Gastroesophageal sphincter (tissue), 4 donors: ENCODE measurements at regions not wholly inside any gene's neighbourhood (a gene's known extent, or its start where the extent isn't known, plus 50 kb on each side); places are given as distances from the start of the nearest gene placed in this dataset.

ENCODE experiments used
- ATAC-seq: fragments of 150-250 bp; one replicate; pipeline ENCODE4 v1.9.1; 2016; ENCODE audit warnings: mild to moderate bottlenecking, moderate library complexity
- H3K27ac ChIP-seq, 4 donors: fragments of 200-600 bp; sonication (generic) in 3 of 4; 1 replicate in 3 of 4; 2 replicates in 1 of 4; pipeline ENCODE4 v1.5.1; 2016 to 2019
- H3K27me3 ChIP-seq: fragments of 200-600 bp; sonication (generic); one replicate; pipeline ENCODE4 v1.5.1; 2019
- H3K36me3 ChIP-seq, 2 donors: fragments of 200-600 bp; sonication (generic); one replicate each; pipeline ENCODE4 v1.5.1; 2019; ENCODE audit warnings: control low read depth in 1 of 2
- H3K4me1 ChIP-seq, 3 donors: fragments of 200-600 bp; sonication (generic); 1 replicate in 2 of 3; 2 replicates in 1 of 3; pipeline ENCODE4 v1.5.1; 2016 to 2019; ENCODE audit warnings: control low read depth in 2 of 3
- H3K4me3 ChIP-seq, 2 donors: fragments of 200-600 bp; sonication (generic); one replicate each; pipeline ENCODE4 v1.5.1; 2019; ENCODE audit warnings: mild to moderate bottlenecking in 1 of 2, moderate library complexity in 1 of 2
- H3K9me3 ChIP-seq, 3 donors: fragments of 200-600 bp; sonication (generic); one replicate each; pipeline ENCODE4 v1.5.1; 2017 to 2019; ENCODE audit warnings: control low read depth in 2 of 3
- EP300 ChIP-seq: sonication (generic); formaldehyde crosslinking; IDR thresholded peaks from one replicate; pipeline ENCODE4 v1.6.1; 2017; ENCODE audit warnings: antibody characterized with exemption, mild to moderate bottlenecking
- POLR2A ChIP-seq, 2 donors: fragments of 450-650 bp; IDR thresholded peaks; one replicate each; pipeline ENCODE4 v1.6.1; 2017; ENCODE audit warnings: antibody characterized with exemption in 2 of 2, mild to moderate bottlenecking in 2 of 2, moderate library complexity in 1 of 2
- POLR2AphosphoS5 ChIP-seq: sonication (generic); formaldehyde crosslinking; IDR thresholded peaks from one replicate; pipeline ENCODE4 v1.6.1; 2017; ENCODE audit warnings: antibody characterized with exemption
- WGBS, 2 donors: methylation state at CpG; one replicate each; pipeline ENCODE4 v1.1.5; 2018; ENCODE audit warnings: low coverage in 1 of 2; 5-methylcytosine and 5-hydroxymethylcytosine counted together
- TF ChIP-seq, protein P1 (sequence below), 4 experiments: fragments of 200-600 bp in 2 of 4; fragments of 450-650 bp in 2 of 4; sonication (generic) in 1 of 4; IDR thresholded peaks; one replicate each; pipeline ENCODE4 v1.5.1; 2017 to 2019; ENCODE audit warnings: antibody characterized with exemption in 4 of 4, mild to moderate bottlenecking in 2 of 4, moderate library complexity in 2 of 4

DNA sequence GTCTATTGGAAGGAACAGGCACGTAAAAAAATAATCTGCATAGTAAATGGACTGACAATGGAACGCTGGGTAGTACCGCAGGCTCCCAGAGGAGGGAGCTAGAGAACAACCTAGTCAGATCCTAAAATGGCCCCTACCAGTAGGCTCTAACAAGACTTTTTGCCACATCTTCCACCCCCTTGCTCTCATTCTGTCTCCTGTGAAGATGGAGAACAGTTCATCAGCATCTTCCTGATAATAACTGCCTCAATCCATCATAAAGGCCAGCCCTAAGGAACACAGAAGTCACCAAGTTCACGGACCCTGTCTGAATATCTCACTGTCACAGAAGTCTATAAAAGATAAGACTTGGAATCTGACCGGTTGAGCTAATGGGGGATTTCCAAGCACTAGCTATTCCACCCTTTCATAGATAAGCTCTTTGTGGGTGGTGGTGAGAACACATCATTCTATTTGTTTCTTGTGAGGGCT lies 133.4 kb downstream of the SLC1A3 start:
- Histone ChIP-seq H3K4me1 (peaks cover 0 to 33% (median 3%) of the 10 kb centered on the region in 3 donors), H3K9me3 (no peaks in the 10 kb centered on the region), H3K27me3 (peaks cover 5% of the 10 kb centered on the region), H3K4me3 (no peak overlapping the region), H3K27ac (no peak overlapping the region), H3K36me3 (no peaks in the 10 kb centered on the region)
- TF ChIP-seq, protein P1, sequence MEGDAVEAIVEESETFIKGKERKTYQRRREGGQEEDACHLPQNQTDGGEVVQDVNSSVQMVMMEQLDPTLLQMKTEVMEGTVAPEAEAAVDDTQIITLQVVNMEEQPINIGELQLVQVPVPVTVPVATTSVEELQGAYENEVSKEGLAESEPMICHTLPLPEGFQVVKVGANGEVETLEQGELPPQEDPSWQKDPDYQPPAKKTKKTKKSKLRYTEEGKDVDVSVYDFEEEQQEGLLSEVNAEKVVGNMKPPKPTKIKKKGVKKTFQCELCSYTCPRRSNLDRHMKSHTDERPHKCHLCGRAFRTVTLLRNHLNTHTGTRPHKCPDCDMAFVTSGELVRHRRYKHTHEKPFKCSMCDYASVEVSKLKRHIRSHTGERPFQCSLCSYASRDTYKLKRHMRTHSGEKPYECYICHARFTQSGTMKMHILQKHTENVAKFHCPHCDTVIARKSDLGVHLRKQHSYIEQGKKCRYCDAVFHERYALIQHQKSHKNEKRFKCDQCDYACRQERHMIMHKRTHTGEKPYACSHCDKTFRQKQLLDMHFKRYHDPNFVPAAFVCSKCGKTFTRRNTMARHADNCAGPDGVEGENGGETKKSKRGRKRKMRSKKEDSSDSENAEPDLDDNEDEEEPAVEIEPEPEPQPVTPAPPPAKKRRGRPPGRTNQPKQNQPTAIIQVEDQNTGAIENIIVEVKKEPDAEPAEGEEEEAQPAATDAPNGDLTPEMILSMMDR (IDR thresholded peaks at IDR 0.05) = peak; percentile 42 to 71 (median 50)
- TF ChIP-seq POLR2A (IDR thresholded peaks at IDR 0.05) = no peak
- no peak for ATAC-seq
- 14 to 33% methylated on average over 5 of the region's 5 CpGs for WGBS, 2 donors

- TF ChIP-seq POLR2A (IDR thresholded peaks at IDR 0.05) = no peak
- TF ChIP-seq, protein P1 (IDR thresholded peaks at IDR 0.05) = no peak
- no peak for TF ChIP-seq EP300
- no peak for TF ChIP-seq POLR2AphosphoS5
- no peak for ATAC-seq
- H3K4me1 ChIP-seq = peaks cover 0 to 37% (median 3%) of the 10 kb centered on the region in 3 donors
- H3K27ac ChIP-seq = no peak overlapping the region
- 49 to 57% methylated on average over 1 to 8 of the region's 8 CpGs for WGBS, 2 donors
- no peaks in the 10 kb centered on the region for H3K27me3 ChIP-seq
- H3K9me3 ChIP-seq = no peaks in the 10 kb centered on the region
- no peaks in the 10 kb centered on the region for H3K36me3 ChIP-seq
- H3K4me3 ChIP-seq = no peak overlapping the region
Measured at GRCh38 chr5:36740259-36740898, 134.0 kb downstream of the SLC1A3 start.

DNA sequence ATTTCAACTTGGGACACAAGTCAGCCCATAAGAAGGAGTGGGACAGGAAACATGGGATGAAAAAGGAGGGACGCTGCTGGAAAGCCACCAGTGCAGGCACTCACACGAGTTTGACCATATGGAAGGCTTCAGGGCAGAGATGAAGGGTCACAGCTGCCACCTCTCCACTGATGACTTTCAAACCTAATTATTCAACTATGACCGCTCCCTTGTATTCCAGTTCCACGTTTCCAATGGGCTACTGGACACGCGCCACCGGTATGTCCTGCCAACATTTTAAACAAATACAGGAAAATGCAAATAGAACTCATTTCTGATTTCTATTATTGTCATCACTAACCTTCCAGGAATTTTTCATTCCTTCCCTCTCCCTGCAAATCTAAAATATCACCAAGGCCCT lies 134.7 kb downstream of the SLC1A3 start:
- H3K4me1 ChIP-seq = peaks cover 0 to 39% (median 3%) of the 10 kb centered on the region in 3 donors
- no peak for ATAC-seq
- 35 to 41% methylated on average over 6 to 7 of the region's 7 CpGs for WGBS, 2 donors
- no peaks in the 10 kb centered on the region for H3K9me3 ChIP-seq
- no peak overlapping the region for H3K4me3 ChIP-seq
- H3K27ac ChIP-seq = no peak overlapping the region
- TF ChIP-seq POLR2A (IDR thresholded peaks at IDR 0.05) = no peak
- TF ChIP-seq POLR2AphosphoS5 = peak; percentile 14
- TF ChIP-seq, protein P1 (IDR thresholded peaks at IDR 0.05) = no peak
- no peak for TF ChIP-seq EP300
- no peaks in the 10 kb centered on the region for H3K27me3 ChIP-seq
- no peaks in the 10 kb centered on the region for H3K36me3 ChIP-seq

DNA sequence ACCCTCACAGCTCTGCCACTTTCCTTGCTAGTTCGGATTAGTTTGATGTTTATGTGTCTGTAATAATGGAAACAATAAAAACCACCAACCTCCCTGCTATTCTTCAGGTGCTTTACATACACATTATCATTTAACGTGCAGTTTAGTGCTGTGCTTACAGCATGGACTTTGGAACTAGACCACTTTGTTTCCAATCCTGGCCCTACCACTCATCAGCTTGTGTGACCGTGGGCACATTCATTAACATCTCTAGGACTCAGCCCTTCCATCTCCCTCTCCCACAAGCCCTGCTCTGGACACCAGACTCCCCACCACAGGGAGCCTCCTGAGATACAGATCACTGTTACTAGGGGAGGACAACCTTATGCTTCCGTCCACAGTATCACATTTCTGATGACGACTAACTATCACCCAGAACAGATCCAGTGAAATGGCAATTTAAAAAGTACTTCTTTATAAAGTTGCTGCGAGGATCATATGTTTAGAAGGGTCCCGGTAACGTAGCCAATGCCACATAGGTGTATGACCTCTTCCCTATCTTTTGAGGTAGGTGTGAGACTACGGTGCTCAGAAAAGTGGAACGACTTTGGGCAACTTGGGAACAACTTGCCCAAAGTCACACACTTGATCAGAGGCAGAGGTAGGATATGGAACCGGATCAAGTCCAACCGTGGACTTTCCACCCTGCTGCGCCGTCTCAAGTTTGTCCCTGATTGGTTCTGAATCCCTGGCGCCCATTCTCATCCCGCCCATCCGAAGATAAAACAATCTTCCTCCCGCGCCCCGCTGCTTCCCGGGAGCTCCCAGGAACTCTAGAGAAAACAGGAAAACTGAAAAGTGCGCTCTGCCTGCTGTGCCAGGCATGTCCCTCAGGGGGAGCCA lies 132.4 kb upstream of the NIPBL start:
- ATAC-seq = peak; percentile 9
- Histone ChIP-seq H3K4me3 (peak overlapping the region; percentile 58 to 60), H3K27me3 (no peaks in the 10 kb centered on the region), H3K27ac (peak overlapping the region in 2 of 4 donors; percentile 17 to 61), H3K9me3 (no peaks in the 10 kb centered on the region), H3K4me1 (peaks cover 0 to 39% (median 3%) of the 10 kb centered on the region in 3 donors), H3K36me3 (no peaks in the 10 kb centered on the region)
- TF ChIP-seq EP300 (no peak), POLR2A (IDR thresholded peaks at IDR 0.05) (no peak), POLR2AphosphoS5 (no peak)
- TF ChIP-seq, protein P1 (IDR thresholded peaks at IDR 0.05) = peak in 2 of 4 experiments; percentile 43 to 75
- WGBS, 2 donors = 17 to 72% methylated on average over 3 to 16 of the region's 22 CpGs
